Gastroesophageal sphincter (tissue), 3 donors: ENCODE measurements at regions not wholly inside any gene's neighbourhood (a gene's known extent, or its start where the extent isn't known, plus 50 kb on each side); places are given as distances from the start of the nearest gene placed in this dataset.

ENCODE experiments used
- POLR2A ChIP-seq, 2 donors: fragments of 450-650 bp; IDR thresholded peaks; one replicate each; pipeline ENCODE4 v1.6.1; 2017; ENCODE audit warnings: antibody characterized with exemption in 2 of 2, mild to moderate bottlenecking in 2 of 2, moderate library complexity in 1 of 2
- POLR2AphosphoS5 ChIP-seq: sonication (generic); formaldehyde crosslinking; IDR thresholded peaks from one replicate; pipeline ENCODE4 v1.6.1; 2017; ENCODE audit warnings: antibody characterized with exemption
- TF ChIP-seq, protein P1 (sequence below), 4 experiments: fragments of 200-600 bp in 2 of 4; fragments of 450-650 bp in 2 of 4; sonication (generic) in 1 of 4; IDR thresholded peaks; one replicate each; pipeline ENCODE4 v1.5.1; 2017 to 2019; ENCODE audit warnings: antibody characterized with exemption in 4 of 4, mild to moderate bottlenecking in 2 of 4, moderate library complexity in 2 of 4

DNA sequence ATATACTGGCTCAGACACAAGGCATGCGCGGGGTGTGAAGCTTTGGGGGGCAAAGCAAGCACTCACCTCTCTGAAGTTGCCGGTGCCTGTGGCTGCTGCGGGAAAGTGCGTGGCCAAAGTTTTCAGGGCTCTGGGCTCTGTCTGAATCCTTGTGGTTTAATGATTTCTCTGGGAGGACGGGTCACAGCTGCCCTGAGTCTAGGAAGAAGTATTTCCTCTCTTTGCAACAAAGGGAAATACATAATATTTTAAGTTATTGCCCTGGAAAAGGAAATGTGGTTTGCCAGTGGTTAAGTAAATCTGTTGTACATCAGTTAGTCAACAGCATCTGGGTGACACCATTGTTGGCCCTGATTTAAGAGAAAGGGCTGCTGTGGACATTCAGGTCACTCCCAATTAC is 56.7 kb upstream of the ZDBF2 start:
- TF ChIP-seq, protein P1, sequence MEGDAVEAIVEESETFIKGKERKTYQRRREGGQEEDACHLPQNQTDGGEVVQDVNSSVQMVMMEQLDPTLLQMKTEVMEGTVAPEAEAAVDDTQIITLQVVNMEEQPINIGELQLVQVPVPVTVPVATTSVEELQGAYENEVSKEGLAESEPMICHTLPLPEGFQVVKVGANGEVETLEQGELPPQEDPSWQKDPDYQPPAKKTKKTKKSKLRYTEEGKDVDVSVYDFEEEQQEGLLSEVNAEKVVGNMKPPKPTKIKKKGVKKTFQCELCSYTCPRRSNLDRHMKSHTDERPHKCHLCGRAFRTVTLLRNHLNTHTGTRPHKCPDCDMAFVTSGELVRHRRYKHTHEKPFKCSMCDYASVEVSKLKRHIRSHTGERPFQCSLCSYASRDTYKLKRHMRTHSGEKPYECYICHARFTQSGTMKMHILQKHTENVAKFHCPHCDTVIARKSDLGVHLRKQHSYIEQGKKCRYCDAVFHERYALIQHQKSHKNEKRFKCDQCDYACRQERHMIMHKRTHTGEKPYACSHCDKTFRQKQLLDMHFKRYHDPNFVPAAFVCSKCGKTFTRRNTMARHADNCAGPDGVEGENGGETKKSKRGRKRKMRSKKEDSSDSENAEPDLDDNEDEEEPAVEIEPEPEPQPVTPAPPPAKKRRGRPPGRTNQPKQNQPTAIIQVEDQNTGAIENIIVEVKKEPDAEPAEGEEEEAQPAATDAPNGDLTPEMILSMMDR (IDR thresholded peaks at IDR 0.05) = no peak
- TF ChIP-seq POLR2A (IDR thresholded peaks at IDR 0.05) (no peak), POLR2AphosphoS5 (no peak)
